ENCODE measurements at regions not wholly inside any gene's neighbourhood (a gene's known extent, or its start where the extent isn't known, plus 50 kb on each side); places are given as distances from the start of the nearest gene placed in this dataset.

GRCh38 chr3:139870000-139870675 is 64.8 kb upstream of the CLSTN2 start:
- no peak for DNase-seq (ENCODE audit: low read depth, low spot score)

- DNase-seq (ENCODE audit: low read depth, low spot score): no peak
These were observed 66.2 kb upstream of the CLSTN2 start for GRCh38 chr3:139868773-139869172.

GRCh38 chr3:139848660-139849059 is 86.3 kb upstream of the CLSTN2 start:
- DNase-seq (ENCODE audit: low read depth, low spot score): no peak

GRCh38 chr3:139846729-139847128 is 88.3 kb upstream of the CLSTN2 start:
- DNase-seq (ENCODE audit: low read depth, low spot score): no peak

- no peak for DNase-seq (ENCODE audit: low read depth, low spot score)
These were observed 95.3 kb upstream of the CLSTN2 start for GRCh38 chr3:139839659-139840058.

GRCh38 chr3:139839014-139839413 is 96.0 kb upstream of the CLSTN2 start:
- DNase-seq (ENCODE audit: low read depth, low spot score): no peak

GRCh38 chr3:139838269-139838957 is 96.6 kb upstream of the CLSTN2 start:
- DNase-seq (ENCODE audit: low read depth, low spot score): no peak

GRCh38 chr3:139836698-139837464 is 98.1 kb upstream of the CLSTN2 start:
- no peak for DNase-seq (ENCODE audit: low read depth, low spot score)

- DNase-seq (ENCODE audit: low read depth, low spot score): no peak
These were observed 98.9 kb upstream of the CLSTN2 start for GRCh38 chr3:139835830-139836683.

- no peak for DNase-seq (ENCODE audit: low read depth, low spot score)
These were observed 102.0 kb upstream of the CLSTN2 start for GRCh38 chr3:139832998-139833397.

- DNase-seq (ENCODE audit: low read depth, low spot score): no peak
These were observed 104.2 kb upstream of the CLSTN2 start for GRCh38 chr3:139830817-139831216.

- DNase-seq (ENCODE audit: low read depth, low spot score): no peak
These were observed 107.2 kb upstream of the CLSTN2 start for GRCh38 chr3:139827833-139828232.

- no peak for DNase-seq (ENCODE audit: low read depth, low spot score)
These were observed 110.1 kb upstream of the CLSTN2 start for GRCh38 chr3:139824864-139825263.

- DNase-seq (ENCODE audit: low read depth, low spot score): no peak
These were observed 120.3 kb upstream of the CLSTN2 start for GRCh38 chr3:139814646-139815045.

GRCh38 chr3:139811331-139811730 is 123.7 kb upstream of the CLSTN2 start:
- DNase-seq (ENCODE audit: low read depth, low spot score): no peak

- DNase-seq (ENCODE audit: low read depth, low spot score): no peak
These were observed 126.8 kb upstream of the CLSTN2 start for GRCh38 chr3:139808201-139808600.

GRCh38 chr3:139803294-139803693 is 125.5 kb upstream of the NMNAT3 start:
- DNase-seq (ENCODE audit: low read depth, low spot score): no peak

- DNase-seq (ENCODE audit: low read depth, low spot score): no peak
These were observed 120.1 kb upstream of the NMNAT3 start for GRCh38 chr3:139797724-139798343.

- DNase-seq (ENCODE audit: low read depth, low spot score): no peak
These were observed 116.9 kb upstream of the NMNAT3 start for GRCh38 chr3:139794469-139795265.

- no peak for DNase-seq (ENCODE audit: low read depth, low spot score)
These were observed 115.6 kb upstream of the NMNAT3 start for GRCh38 chr3:139793408-139793807.
